ENCODE measurements at regions not wholly inside any gene's neighbourhood (a gene's known extent, or its start where the extent isn't known, plus 50 kb on each side); places are given as distances from the start of the nearest gene placed in this dataset.

DNA sequence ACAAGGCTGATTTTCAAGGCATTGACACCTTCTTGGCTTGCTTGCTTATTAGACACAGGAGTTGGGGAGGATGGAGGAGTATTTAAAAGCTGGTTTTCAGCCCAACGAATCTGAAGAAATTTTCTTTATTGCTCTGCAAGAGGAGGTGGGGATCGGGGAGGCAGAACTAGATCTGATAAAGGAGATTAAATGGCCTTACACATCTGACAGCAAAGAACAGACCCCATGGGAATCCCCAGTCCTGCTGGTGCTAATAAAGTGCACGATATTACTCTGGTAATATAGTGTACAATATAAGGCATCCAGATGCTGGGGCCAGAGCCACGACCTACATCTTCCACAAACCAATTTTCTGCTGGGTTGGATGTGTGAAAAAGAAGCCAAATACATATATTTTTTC, 323.0 kb downstream of the OMA1 start (continued):
- TF ChIP-seq, protein P1, sequence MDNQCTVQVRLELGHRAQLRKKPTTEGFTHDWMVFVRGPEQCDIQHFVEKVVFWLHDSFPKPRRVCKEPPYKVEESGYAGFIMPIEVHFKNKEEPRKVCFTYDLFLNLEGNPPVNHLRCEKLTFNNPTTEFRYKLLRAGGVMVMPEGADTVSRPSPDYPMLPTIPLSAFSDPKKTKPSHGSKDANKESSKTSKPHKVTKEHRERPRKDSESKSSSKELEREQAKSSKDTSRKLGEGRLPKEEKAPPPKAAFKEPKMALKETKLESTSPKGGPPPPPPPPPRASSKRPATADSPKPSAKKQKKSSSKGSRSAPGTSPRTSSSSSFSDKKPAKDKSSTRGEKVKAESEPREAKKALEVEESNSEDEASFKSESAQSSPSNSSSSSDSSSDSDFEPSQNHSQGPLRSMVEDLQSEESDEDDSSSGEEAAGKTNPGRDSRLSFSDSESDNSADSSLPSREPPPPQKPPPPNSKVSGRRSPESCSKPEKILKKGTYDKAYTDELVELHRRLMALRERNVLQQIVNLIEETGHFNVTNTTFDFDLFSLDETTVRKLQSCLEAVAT (IDR thresholded peaks at IDR 0.05), result no peak
- TF ChIP-seq NR2F1 (conservative IDR thresholded peaks at IDR 0.05), result no peak

DNA sequence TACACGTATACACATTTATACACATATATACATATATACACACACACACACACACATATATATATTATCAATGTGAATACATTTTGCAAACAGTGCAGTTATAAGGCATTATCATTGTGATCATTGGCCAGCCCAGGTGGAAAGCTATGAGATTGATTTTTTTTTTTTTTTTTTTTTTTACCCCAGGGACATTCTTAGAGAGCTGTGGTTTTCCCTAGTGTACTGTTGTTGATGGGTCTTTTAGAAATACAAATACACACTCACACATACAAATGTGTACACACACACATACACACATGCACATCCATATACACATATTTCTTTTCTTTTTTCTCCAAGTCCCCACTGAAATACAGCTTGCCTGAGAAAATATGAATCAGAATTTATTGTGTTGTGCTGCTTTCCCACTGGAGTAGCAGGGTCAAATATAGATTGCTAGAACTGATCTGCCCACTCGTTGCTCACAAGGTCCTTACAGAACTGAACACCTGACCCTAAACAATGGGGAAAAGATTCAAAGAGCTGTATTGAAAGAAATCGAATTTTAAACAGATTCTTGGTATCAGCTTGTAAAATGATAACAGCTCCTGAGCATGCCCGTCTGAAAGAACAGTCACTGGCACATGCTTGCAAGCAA, 325.6 kb downstream of the OMA1 start:
- no peak overlapping the region for H3K27ac ChIP-seq (ENCODE audit: control insufficient read depth, insufficient read depth)
- SMC1A ChIA-PET (ENCODE audit: uncharacterized antibody, unreplicated experiment), result interaction anchor here (0.6 to 1.0 kb wide), 6 partner anchors 13 to 198 kb away, joined by 3 to 4 read pairs (median 3); no protein-coding TSS in a partner anchor
- in situ Hi-C loops (cut with MboI) (no loop called here), intact Hi-C loops (cut with micrococcal nuclease; ENCODE audit: unreplicated experiment) (no loop called here)
- 2% methylated on average over 4 of the region's 4 CpGs for WGBS (ENCODE audit: insufficient coverage, insufficient replicate concordance, low lambda C conversion rate, missing lambda C conversion rate)
- no TSS peak for BruUV-seq (replicated peaks)
- H3K4me3 ChIP-seq, result no peak overlapping the region
- H3K4me2 ChIP-seq (ENCODE audit: control insufficient read depth, insufficient read depth), result no peak overlapping the region
- H3K36me3 ChIP-seq (ENCODE audit: control insufficient read depth in 2 of 2, insufficient read depth in 2 of 2, low read length in 1 of 2), result no peaks in the 10 kb centered on the region
- CTCF ChIA-PET, result no interaction called here
- H4K20me1 ChIP-seq (ENCODE audit: control insufficient read depth, insufficient read depth), result no peaks in the 10 kb centered on the region
- POLR2A ChIA-PET, result interaction anchor here (0.6 kb wide), 1 partner anchor 335 kb away, joined by 5 read pairs; no protein-coding TSS in a partner anchor
- H3K9me3 ChIP-seq (replicated peaks; ENCODE audit: control insufficient read depth, insufficient read depth, low read length), result no peaks in the 10 kb centered on the region
- DNase-seq (ENCODE audit: low read depth, low spot score) (no peak), FAIRE-seq (no peak), ATAC-seq (no peak)
- no peak overlapping the region for H3K9ac ChIP-seq (ENCODE audit: control insufficient read depth, insufficient read depth, low read length)
- no peaks in the 10 kb centered on the region for H3K4me1 ChIP-seq (ENCODE audit: control insufficient read depth, insufficient read depth, low read length)
- no peaks in the 10 kb centered on the region; a peak in 1 of 4 replicates for H3K27me3 ChIP-seq (replicated peaks in 1 of 2; ENCODE audit: control insufficient read depth in 2 of 2, insufficient read depth in 2 of 2, low read length in 1 of 2)
- RAD21 ChIA-PET (ENCODE audit: unreplicated experiment), result no interaction called here
- no peaks in the 10 kb centered on the region for H3K79me2 ChIP-seq (ENCODE audit: control insufficient read depth, insufficient read depth, low read length)
- H2AFZ ChIP-seq (ENCODE audit: control insufficient read depth, low read depth, low read length), result no peak overlapping the region
- TF ChIP-seq, protein P2, sequence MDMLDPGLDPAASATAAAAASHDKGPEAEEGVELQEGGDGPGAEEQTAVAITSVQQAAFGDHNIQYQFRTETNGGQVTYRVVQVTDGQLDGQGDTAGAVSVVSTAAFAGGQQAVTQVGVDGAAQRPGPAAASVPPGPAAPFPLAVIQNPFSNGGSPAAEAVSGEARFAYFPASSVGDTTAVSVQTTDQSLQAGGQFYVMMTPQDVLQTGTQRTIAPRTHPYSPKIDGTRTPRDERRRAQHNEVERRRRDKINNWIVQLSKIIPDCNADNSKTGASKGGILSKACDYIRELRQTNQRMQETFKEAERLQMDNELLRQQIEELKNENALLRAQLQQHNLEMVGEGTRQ (IDR thresholded peaks at IDR 0.05; ENCODE audit: borderline replicate concordance, low read depth, low read length), result no peak
- TF ChIP-seq, protein P3, sequence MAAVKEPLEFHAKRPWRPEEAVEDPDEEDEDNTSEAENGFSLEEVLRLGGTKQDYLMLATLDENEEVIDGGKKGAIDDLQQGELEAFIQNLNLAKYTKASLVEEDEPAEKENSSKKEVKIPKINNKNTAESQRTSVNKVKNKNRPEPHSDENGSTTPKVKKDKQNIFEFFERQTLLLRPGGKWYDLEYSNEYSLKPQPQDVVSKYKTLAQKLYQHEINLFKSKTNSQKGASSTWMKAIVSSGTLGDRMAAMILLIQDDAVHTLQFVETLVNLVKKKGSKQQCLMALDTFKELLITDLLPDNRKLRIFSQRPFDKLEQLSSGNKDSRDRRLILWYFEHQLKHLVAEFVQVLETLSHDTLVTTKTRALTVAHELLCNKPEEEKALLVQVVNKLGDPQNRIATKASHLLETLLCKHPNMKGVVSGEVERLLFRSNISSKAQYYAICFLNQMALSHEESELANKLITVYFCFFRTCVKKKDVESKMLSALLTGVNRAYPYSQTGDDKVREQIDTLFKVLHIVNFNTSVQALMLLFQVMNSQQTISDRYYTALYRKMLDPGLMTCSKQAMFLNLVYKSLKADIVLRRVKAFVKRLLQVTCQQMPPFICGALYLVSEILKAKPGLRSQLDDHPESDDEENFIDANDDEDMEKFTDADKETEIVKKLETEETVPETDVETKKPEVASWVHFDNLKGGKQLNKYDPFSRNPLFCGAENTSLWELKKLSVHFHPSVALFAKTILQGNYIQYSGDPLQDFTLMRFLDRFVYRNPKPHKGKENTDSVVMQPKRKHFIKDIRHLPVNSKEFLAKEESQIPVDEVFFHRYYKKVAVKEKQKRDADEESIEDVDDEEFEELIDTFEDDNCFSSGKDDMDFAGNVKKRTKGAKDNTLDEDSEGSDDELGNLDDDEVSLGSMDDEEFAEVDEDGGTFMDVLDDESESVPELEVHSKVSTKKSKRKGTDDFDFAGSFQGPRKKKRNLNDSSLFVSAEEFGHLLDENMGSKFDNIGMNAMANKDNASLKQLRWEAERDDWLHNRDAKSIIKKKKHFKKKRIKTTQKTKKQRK (IDR thresholded peaks at IDR 0.05; ENCODE audit: low read depth, low read length), result no peak
- no peak for TF ChIP-seq NBN (IDR thresholded peaks at IDR 0.05)
- no peak for TF ChIP-seq ATF7 (IDR thresholded peaks at IDR 0.05; ENCODE audit: low read depth)
- no peak for TF ChIP-seq NFYB (IDR thresholded peaks at IDR 0.05; ENCODE audit: insufficient read depth, low read depth, low read length)
- TF ChIP-seq NRF1 (conservative IDR thresholded peaks at IDR 0.05; ENCODE audit: low read depth, low read length), result no peak
- no peak for TF ChIP-seq BHLHE40 (IDR thresholded peaks at IDR 0.05; ENCODE audit: borderline replicate concordance in 1 of 2, low read depth in 2 of 2, low read length in 1 of 2)
- TF ChIP-seq NKRF (conservative IDR thresholded peaks at IDR 0.05), result no peak
- TF ChIP-seq POLR2AphosphoS2 (IDR thresholded peaks at IDR 0.05; ENCODE audit: low read depth, low read length), result no peak
- TF ChIP-seq, protein P4, sequence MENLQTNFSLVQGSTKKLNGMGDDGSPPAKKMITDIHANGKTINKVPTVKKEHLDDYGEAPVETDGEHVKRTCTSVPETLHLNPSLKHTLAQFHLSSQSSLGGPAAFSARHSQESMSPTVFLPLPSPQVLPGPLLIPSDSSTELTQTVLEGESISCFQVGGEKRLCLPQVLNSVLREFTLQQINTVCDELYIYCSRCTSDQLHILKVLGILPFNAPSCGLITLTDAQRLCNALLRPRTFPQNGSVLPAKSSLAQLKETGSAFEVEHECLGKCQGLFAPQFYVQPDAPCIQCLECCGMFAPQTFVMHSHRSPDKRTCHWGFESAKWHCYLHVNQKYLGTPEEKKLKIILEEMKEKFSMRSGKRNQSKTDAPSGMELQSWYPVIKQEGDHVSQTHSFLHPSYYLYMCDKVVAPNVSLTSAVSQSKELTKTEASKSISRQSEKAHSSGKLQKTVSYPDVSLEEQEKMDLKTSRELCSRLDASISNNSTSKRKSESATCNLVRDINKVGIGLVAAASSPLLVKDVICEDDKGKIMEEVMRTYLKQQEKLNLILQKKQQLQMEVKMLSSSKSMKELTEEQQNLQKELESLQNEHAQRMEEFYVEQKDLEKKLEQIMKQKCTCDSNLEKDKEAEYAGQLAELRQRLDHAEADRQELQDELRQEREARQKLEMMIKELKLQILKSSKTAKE (IDR thresholded peaks at IDR 0.05; ENCODE audit: low read depth, poor library complexity, severe bottlenecking), result no peak

Measured in GM12878 (cell line).